ENCODE measurements at regions not wholly inside any gene's neighbourhood (a gene's known extent, or its start where the extent isn't known, plus 50 kb on each side); places are given as distances from the start of the nearest gene placed in this dataset.

- DNase-seq: no peak
- Mint-ChIP-seq H3K36me3 (ENCODE audit: unreplicated experiment) (no peaks in the 10 kb centered on the region), H3K9me3 (ENCODE audit: unreplicated experiment) (no peaks in the 10 kb centered on the region), H3K4me1 (ENCODE audit: low read depth, unreplicated experiment) (no peaks in the 10 kb centered on the region), H3K27ac (ENCODE audit: unreplicated experiment) (no peak overlapping the region), H3K27me3 (ENCODE audit: unreplicated experiment) (peaks cover 3% of the 10 kb centered on the region), H3K4me3 (ENCODE audit: unreplicated experiment) (no peak overlapping the region)
- TF ChIP-seq, protein P1, sequence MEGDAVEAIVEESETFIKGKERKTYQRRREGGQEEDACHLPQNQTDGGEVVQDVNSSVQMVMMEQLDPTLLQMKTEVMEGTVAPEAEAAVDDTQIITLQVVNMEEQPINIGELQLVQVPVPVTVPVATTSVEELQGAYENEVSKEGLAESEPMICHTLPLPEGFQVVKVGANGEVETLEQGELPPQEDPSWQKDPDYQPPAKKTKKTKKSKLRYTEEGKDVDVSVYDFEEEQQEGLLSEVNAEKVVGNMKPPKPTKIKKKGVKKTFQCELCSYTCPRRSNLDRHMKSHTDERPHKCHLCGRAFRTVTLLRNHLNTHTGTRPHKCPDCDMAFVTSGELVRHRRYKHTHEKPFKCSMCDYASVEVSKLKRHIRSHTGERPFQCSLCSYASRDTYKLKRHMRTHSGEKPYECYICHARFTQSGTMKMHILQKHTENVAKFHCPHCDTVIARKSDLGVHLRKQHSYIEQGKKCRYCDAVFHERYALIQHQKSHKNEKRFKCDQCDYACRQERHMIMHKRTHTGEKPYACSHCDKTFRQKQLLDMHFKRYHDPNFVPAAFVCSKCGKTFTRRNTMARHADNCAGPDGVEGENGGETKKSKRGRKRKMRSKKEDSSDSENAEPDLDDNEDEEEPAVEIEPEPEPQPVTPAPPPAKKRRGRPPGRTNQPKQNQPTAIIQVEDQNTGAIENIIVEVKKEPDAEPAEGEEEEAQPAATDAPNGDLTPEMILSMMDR (IDR thresholded peaks at IDR 0.05; ENCODE audit: partially characterized antibody, unreplicated experiment): no peak
These were observed 142.3 kb upstream of the NRSN1 start for GRCh38 chr6:23983735-23984134.

DNA sequence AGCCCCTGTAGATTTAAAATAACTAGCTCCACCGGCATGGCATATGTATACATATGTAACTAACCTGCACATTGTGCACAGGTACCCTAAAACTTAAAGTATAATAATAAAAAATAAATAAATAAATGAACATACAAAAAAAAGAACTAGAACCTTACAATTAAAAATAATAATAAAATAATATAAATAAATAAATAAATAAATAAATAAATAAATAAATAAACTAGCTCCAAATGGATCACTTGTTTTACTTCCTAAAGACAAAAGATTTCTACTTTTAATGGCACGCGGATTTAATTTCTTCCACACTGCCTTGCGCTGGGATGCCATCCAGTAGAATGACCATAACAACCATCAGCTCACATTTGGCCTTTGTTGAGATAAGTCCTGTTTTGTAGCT, 141.0 kb upstream of the NRSN1 start:
- TF ChIP-seq, protein P1 (IDR thresholded peaks at IDR 0.05; ENCODE audit: partially characterized antibody, unreplicated experiment): no peak

GRCh38 chr6:23989885-23990533, 136.0 kb upstream of the NRSN1 start:
- Mint-ChIP-seq H3K4me3 (ENCODE audit: unreplicated experiment) (no peak overlapping the region), H3K4me1 (ENCODE audit: low read depth, unreplicated experiment) (no peaks in the 10 kb centered on the region), H3K36me3 (ENCODE audit: unreplicated experiment) (no peaks in the 10 kb centered on the region), H3K27ac (ENCODE audit: unreplicated experiment) (no peak overlapping the region), H3K9me3 (ENCODE audit: unreplicated experiment) (peaks cover 1% of the 10 kb centered on the region), H3K27me3 (ENCODE audit: unreplicated experiment) (peaks cover 1% of the 10 kb centered on the region)
- no peak for DNase-seq
- TF ChIP-seq, protein P1 (IDR thresholded peaks at IDR 0.05; ENCODE audit: partially characterized antibody, unreplicated experiment): no peak

More for the DNA sequence above, 141.0 kb upstream of the NRSN1 start:
- Mint-ChIP-seq H3K36me3 (ENCODE audit: unreplicated experiment) (no peaks in the 10 kb centered on the region), H3K4me1 (ENCODE audit: low read depth, unreplicated experiment) (no peaks in the 10 kb centered on the region), H3K27me3 (ENCODE audit: unreplicated experiment) (peaks cover 3% of the 10 kb centered on the region), H3K27ac (ENCODE audit: unreplicated experiment) (no peak overlapping the region), H3K9me3 (ENCODE audit: unreplicated experiment) (no peaks in the 10 kb centered on the region), H3K4me3 (ENCODE audit: unreplicated experiment) (no peak overlapping the region)
- DNase-seq: no peak

GRCh38 chr6:23994013-23994412, 132.0 kb upstream of the NRSN1 start:
- no peak overlapping the region for H3K27ac Mint-ChIP-seq (ENCODE audit: unreplicated experiment)
- H3K9me3 Mint-ChIP-seq (ENCODE audit: unreplicated experiment): peaks cover 1% of the 10 kb centered on the region
- H3K4me1 Mint-ChIP-seq (ENCODE audit: low read depth, unreplicated experiment): peaks cover under 1% of the 10 kb centered on the region
- H3K4me3 Mint-ChIP-seq (ENCODE audit: unreplicated experiment): no peak overlapping the region
- TF ChIP-seq, protein P1 (IDR thresholded peaks at IDR 0.05; ENCODE audit: partially characterized antibody, unreplicated experiment): no peak
- no peak for DNase-seq
- peaks cover 1% of the 10 kb centered on the region for H3K27me3 Mint-ChIP-seq (ENCODE audit: unreplicated experiment)
- H3K36me3 Mint-ChIP-seq (ENCODE audit: unreplicated experiment): peaks cover 4% of the 10 kb centered on the region

DNA sequence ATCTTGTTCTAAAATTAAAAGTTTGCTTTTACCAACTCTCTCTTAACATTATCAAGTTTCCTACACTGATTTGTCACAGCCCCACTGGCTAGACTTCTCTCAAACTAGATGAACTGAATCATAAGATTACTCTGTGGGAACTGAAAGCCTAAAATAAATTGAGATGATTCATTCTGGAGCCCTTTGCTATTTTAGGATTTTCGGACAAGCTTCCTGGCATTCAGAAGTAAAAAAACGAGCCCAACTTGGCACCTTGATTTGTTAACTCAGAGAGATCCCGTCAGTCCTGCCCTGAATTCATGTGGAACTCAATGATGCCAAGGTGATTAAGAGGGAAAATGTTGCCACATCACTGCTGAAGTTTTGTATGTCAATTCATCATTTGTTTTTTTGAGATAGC, 122.0 kb upstream of the NRSN1 start:
- Mint-ChIP-seq H3K36me3 (ENCODE audit: unreplicated experiment) (no peaks in the 10 kb centered on the region), H3K4me1 (ENCODE audit: low read depth, unreplicated experiment) (peaks cover 22% of the 10 kb centered on the region), H3K4me3 (ENCODE audit: unreplicated experiment) (no peak overlapping the region), H3K9me3 (ENCODE audit: unreplicated experiment) (no peaks in the 10 kb centered on the region), H3K27ac (ENCODE audit: unreplicated experiment) (no peak overlapping the region), H3K27me3 (ENCODE audit: unreplicated experiment) (no peaks in the 10 kb centered on the region)
- DNase-seq: no peak
- TF ChIP-seq, protein P1 (IDR thresholded peaks at IDR 0.05; ENCODE audit: partially characterized antibody, unreplicated experiment): no peak
